ENCODE measurements at regions not wholly inside any gene's neighbourhood (a gene's known extent, or its start where the extent isn't known, plus 50 kb on each side); places are given as distances from the start of the nearest gene placed in this dataset.

- Histone ChIP-seq H3K27ac (no peak overlapping the region), H3K4me1 (peaks cover 5% of the 10 kb centered on the region), H3K9me3 (no peaks in the 10 kb centered on the region), H3K4me3 (no peak overlapping the region), H3K27me3 (no peaks in the 10 kb centered on the region), H3K36me3 (ENCODE audit: low read depth, missing control alignments) (no peaks in the 10 kb centered on the region)
- no peak for TF ChIP-seq CTCF (IDR thresholded peaks at IDR 0.05)
- WGBS, 2 donors, result 94 to 100% methylated on average over 5 of the region's 5 CpGs
- DNase-seq, result no peak
- intact Hi-C loops (cut with DNase I; ENCODE audit: low total_unique reads), result no loop called here
Observed at GRCh38 chr2:239530749-239531316, 130.0 kb upstream of the HDAC4 start.

GRCh38 chr2:239529313-239530015 lies 128.6 kb upstream of the HDAC4 start:
- peaks cover 5% of the 10 kb centered on the region for H3K4me1 ChIP-seq
- DNase-seq, result no peak
- TF ChIP-seq CTCF (IDR thresholded peaks at IDR 0.05) (no peak), POLR2A (IDR thresholded peaks at IDR 0.05) (no peak)
- H3K9me3 ChIP-seq, result no peaks in the 10 kb centered on the region
- 85 to 92% methylated on average over 13 of the region's 13 CpGs for whole genome bisulfite sequencing, 2 donors
- H3K27me3 ChIP-seq, result no peaks in the 10 kb centered on the region
- intact Hi-C loops (cut with DNase I; ENCODE audit: low total_unique reads), result no loop called here
- no peak overlapping the region for H3K27ac ChIP-seq
- H3K4me3 ChIP-seq, result no peak overlapping the region
- H3K36me3 ChIP-seq (ENCODE audit: low read depth, missing control alignments), result no peaks in the 10 kb centered on the region

- intact Hi-C loops (cut with DNase I; ENCODE audit: low total_unique reads), result no loop called here
- no peaks in the 10 kb centered on the region for H3K36me3 ChIP-seq (ENCODE audit: low read depth, missing control alignments)
- no peak overlapping the region for H3K27ac ChIP-seq
- H3K4me1 ChIP-seq, result peaks cover 5% of the 10 kb centered on the region
- TF ChIP-seq POLR2A (IDR thresholded peaks at IDR 0.05) (no peak), CTCF (IDR thresholded peaks at IDR 0.05) (no peak)
- no peaks in the 10 kb centered on the region for H3K9me3 ChIP-seq
- no peaks in the 10 kb centered on the region for H3K27me3 ChIP-seq
- no peak for DNase-seq
- 80 to 82% methylated on average over 1 of the region's 1 CpG for WGBS, 2 donors
- no peak overlapping the region for H3K4me3 ChIP-seq
Observed at GRCh38 chr2:239528883-239529282, 128.1 kb upstream of the HDAC4 start.

- WGBS, 2 donors, result 86 to 93% methylated on average over 5 to 11 of the region's 11 CpGs
- no peaks in the 10 kb centered on the region for H3K27me3 ChIP-seq
- intact Hi-C loops (cut with DNase I; ENCODE audit: low total_unique reads), result no loop called here
Observed at GRCh38 chr2:239528146-239528545, 127.3 kb upstream of the HDAC4 start.

More at GRCh38 chr2:239528146-239528545, 127.3 kb upstream of the HDAC4 start:
- no peaks in the 10 kb centered on the region for H3K9me3 ChIP-seq
- no peak overlapping the region for H3K27ac ChIP-seq
- no peak for DNase-seq
- no peak overlapping the region for H3K4me3 ChIP-seq
- H3K36me3 ChIP-seq (ENCODE audit: low read depth, missing control alignments), result no peaks in the 10 kb centered on the region
- no peaks in the 10 kb centered on the region for H3K4me1 ChIP-seq
- no peak for TF ChIP-seq CTCF (IDR thresholded peaks at IDR 0.05)
- TF ChIP-seq POLR2A (IDR thresholded peaks at IDR 0.05), result no peak

Data from testis (tissue), 2 donors.